Stomach (tissue), 8 donors: ENCODE measurements at regions not wholly inside any gene's neighbourhood (a gene's known extent, or its start where the extent isn't known, plus 50 kb on each side); places are given as distances from the start of the nearest gene placed in this dataset.

Experiments
- DNase-seq, 2 donors: peaks; one replicate each; pipeline versions ENCODE4 v3.0.0 to v3.0.0-alpha.2; 2013 to 2019
- H3K27ac ChIP-seq, 5 donors: fragments of 200-600 bp in 4 of 5; sonication (generic) in 4 of 5; one replicate each; pipeline ENCODE4 v1.5.1; 2013 to 2019; ENCODE audit warnings: mild to moderate bottlenecking in 1 of 5, moderate library complexity in 1 of 5
- H3K27me3 ChIP-seq, 3 donors: fragments of 200-600 bp; sonication (generic); one replicate each; pipeline ENCODE4 v1.5.1; 2017 to 2019; ENCODE audit warnings: mixed run types in 1 of 3
- H3K36me3 ChIP-seq, 4 donors: fragments of 200-600 bp; sonication (generic); 1 replicate in 3 of 4; 2 replicates in 1 of 4; pipeline ENCODE4 v1.5.1; 2016 to 2019
- H3K4me1 ChIP-seq, 4 donors: fragments of 200-600 bp; sonication (generic); one replicate each; pipeline ENCODE4 v1.5.1; 2016 to 2019
- H3K4me3 ChIP-seq, 4 donors: fragments of 200-600 bp; sonication (generic) in 3 of 4; one replicate each; pipeline ENCODE4 v1.5.1; 2016 to 2019; ENCODE audit warnings: mild to moderate bottlenecking in 1 of 4
- H3K9me3 ChIP-seq, 4 donors: fragments of 200-600 bp; sonication (generic); one replicate each; pipeline ENCODE4 v1.5.1; 2016 to 2019
- CTCF ChIP-seq, 7 experiments: fragments of 450-650 bp in 4 of 7; fragments of 200-600 bp in 3 of 7; sonication (generic) in 3 of 7; IDR thresholded peaks; one replicate each; pipeline ENCODE4 v1.5.1; 2016 to 2019; ENCODE audit warnings: antibody characterized with exemption in 7 of 7, control low read depth in 2 of 7, mild to moderate bottlenecking in 1 of 7
- EP300 ChIP-seq: sonication (generic); formaldehyde crosslinking; IDR thresholded peaks from one replicate; pipeline ENCODE4 v1.6.1; 2017; ENCODE audit warnings: antibody characterized with exemption
- POLR2A ChIP-seq, 4 donors: fragments of 450-650 bp; IDR thresholded peaks; one replicate each; pipeline ENCODE4 v1.6.1; 2016; ENCODE audit warnings: antibody characterized with exemption in 4 of 4, control low read depth in 2 of 4, mild to moderate bottlenecking in 1 of 4, moderate library complexity in 1 of 4
- POLR2AphosphoS5 ChIP-seq, 3 donors: sonication (generic); formaldehyde crosslinking; IDR thresholded peaks; one replicate each; pipeline ENCODE4 v1.6.1; 2016; ENCODE audit warnings: antibody characterized with exemption in 3 of 3
- WGBS, 5 donors: extraction: QIAGEN DNeasy Blood & Tissue Kit in 3 of 5; methylation state at CpG; one replicate each; pipeline versions ENCODE4 v1.1.5 to v1.1.7; 2013 to 2018; 5-methylcytosine and 5-hydroxymethylcytosine counted together
- intact Hi-C: fragments of 100-400 bp; cut with DNase I; formaldehyde crosslinking; loops from one replicate; pipeline ENCODE4 v1.15.1; 2023; ENCODE audit warnings: low total_unique reads
- donor health status: healthy with polysubstance abuse.
- donor health status: Bipolar disorder and iron deficiency.
- donor health status: healthy.

- no peak overlapping the region for H3K27ac ChIP-seq
- TF ChIP-seq CTCF (IDR thresholded peaks at IDR 0.05) (no peak), EP300 (no peak), POLR2AphosphoS5 (IDR thresholded peaks at IDR 0.05) (no peak), POLR2A (IDR thresholded peaks at IDR 0.05) (no peak)
- intact Hi-C loops = no loop called here
- H3K9me3 ChIP-seq = no peaks in the 10 kb centered on the region
- no peak overlapping the region for H3K4me3 ChIP-seq
- 70 to 81% (median 76%) methylated on average over 6 of the region's 6 CpGs for WGBS, 5 donors
- H3K27me3 ChIP-seq = no peaks in the 10 kb centered on the region
- H3K4me1 ChIP-seq = peaks cover 0 to 6% (median 0%) of the 10 kb centered on the region in 4 donors
- DNase-seq = peak in 1 of 2 donors; percentile 63
- H3K36me3 ChIP-seq = no peaks in the 10 kb centered on the region
Observed at GRCh38 chr6:113403966-113404595, 453.1 kb upstream of the MARCKS start.

DNA sequence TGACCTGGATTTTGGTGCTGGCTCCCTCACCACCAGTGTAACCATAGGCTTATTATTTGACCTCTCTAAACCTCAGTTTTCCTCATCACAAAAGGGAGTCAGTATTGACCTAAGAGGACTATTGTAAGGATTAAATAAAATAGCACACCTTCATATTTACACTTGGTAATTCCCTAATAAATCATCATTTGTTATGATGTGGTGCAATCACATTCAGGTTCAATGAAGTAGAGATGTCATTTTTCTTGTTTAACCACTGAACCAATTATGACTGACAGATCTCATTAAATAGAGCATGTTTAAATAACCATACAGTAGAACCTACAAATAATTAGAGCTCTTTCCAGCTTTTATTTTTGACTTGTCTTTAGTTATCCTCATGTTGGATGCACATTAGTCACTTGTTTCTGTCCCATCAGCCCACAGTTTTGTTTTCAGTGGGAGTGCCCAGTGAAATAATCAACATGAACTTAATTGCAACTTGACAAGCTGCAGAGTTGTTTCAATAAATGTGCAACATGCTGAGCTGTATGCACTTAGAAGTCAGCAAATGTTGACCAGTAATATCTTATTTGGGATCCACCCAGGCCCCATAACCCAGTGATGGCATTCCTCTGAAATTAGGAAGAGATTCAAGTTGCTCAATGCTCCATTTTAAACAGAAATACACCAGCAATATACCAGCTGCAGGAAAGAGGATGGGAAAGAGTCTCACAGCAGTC, 451.7 kb upstream of the MARCKS start:
- Histone ChIP-seq H3K36me3 (no peaks in the 10 kb centered on the region), H3K27me3 (no peaks in the 10 kb centered on the region), H3K4me1 (peaks cover 0 to 14% (median 0%) of the 10 kb centered on the region in 4 donors), H3K27ac (no peak overlapping the region), H3K4me3 (no peak overlapping the region), H3K9me3 (no peaks in the 10 kb centered on the region)
- peak in 1 of 2 donors; percentile 29 for DNase-seq
- TF ChIP-seq CTCF (IDR thresholded peaks at IDR 0.05) (no peak), EP300 (no peak), POLR2A (IDR thresholded peaks at IDR 0.05) (no peak), POLR2AphosphoS5 (IDR thresholded peaks at IDR 0.05) (no peak)
- intact Hi-C loops = no loop called here

GRCh38 chr6:113406048-113406695, 451.0 kb upstream of the MARCKS start:
- 75 to 85% (median 84%) methylated on average over 3 to 4 of the region's 4 CpGs for WGBS, 5 donors
- H3K27me3 ChIP-seq = no peaks in the 10 kb centered on the region
- no peak for TF ChIP-seq POLR2AphosphoS5 (IDR thresholded peaks at IDR 0.05)
- no peak for TF ChIP-seq POLR2A (IDR thresholded peaks at IDR 0.05)
- no peak for TF ChIP-seq EP300
- TF ChIP-seq CTCF (IDR thresholded peaks at IDR 0.05) = no peak
- H3K36me3 ChIP-seq = no peaks in the 10 kb centered on the region
- peak in 1 of 2 donors; percentile 26 for DNase-seq
- no peaks in the 10 kb centered on the region for H3K9me3 ChIP-seq
- H3K4me1 ChIP-seq = peaks cover 0 to 18% (median 3%) of the 10 kb centered on the region in 4 donors
- no peak overlapping the region for H3K27ac ChIP-seq
- no peak overlapping the region for H3K4me3 ChIP-seq
- intact Hi-C loops = no loop called here

GRCh38 chr6:113411011-113411410, 446.1 kb upstream of the MARCKS start:
- Histone ChIP-seq H3K36me3 (no peaks in the 10 kb centered on the region), H3K4me3 (no peak overlapping the region), H3K27me3 (no peaks in the 10 kb centered on the region), H3K9me3 (no peaks in the 10 kb centered on the region), H3K4me1 (peaks cover 0 to 27% (median 12%) of the 10 kb centered on the region in 4 donors), H3K27ac (no peak overlapping the region)
- intact Hi-C loops = no loop called here
- TF ChIP-seq POLR2AphosphoS5 (IDR thresholded peaks at IDR 0.05) (peak in 1 of 3 donors; percentile 46), EP300 (no peak)
- DNase-seq = peak in 1 of 2 donors; percentile 66
